Endometrial microvascular endothelial cells (primary cell): ENCODE measurements at regions not wholly inside any gene's neighbourhood (a gene's known extent, or its start where the extent isn't known, plus 50 kb on each side); places are given as distances from the start of the nearest gene placed in this dataset.

Experiments
- in situ Hi-C: cut with HindIII; loops from 2 replicates; pipeline ENCODE4 v1.10.0; 2017; ENCODE audit warnings: low sequenced_read_pairs, low pct_unique_long_range_greater_than_20kb; ENCODE audit errors: inconsistent ontology term

DNA sequence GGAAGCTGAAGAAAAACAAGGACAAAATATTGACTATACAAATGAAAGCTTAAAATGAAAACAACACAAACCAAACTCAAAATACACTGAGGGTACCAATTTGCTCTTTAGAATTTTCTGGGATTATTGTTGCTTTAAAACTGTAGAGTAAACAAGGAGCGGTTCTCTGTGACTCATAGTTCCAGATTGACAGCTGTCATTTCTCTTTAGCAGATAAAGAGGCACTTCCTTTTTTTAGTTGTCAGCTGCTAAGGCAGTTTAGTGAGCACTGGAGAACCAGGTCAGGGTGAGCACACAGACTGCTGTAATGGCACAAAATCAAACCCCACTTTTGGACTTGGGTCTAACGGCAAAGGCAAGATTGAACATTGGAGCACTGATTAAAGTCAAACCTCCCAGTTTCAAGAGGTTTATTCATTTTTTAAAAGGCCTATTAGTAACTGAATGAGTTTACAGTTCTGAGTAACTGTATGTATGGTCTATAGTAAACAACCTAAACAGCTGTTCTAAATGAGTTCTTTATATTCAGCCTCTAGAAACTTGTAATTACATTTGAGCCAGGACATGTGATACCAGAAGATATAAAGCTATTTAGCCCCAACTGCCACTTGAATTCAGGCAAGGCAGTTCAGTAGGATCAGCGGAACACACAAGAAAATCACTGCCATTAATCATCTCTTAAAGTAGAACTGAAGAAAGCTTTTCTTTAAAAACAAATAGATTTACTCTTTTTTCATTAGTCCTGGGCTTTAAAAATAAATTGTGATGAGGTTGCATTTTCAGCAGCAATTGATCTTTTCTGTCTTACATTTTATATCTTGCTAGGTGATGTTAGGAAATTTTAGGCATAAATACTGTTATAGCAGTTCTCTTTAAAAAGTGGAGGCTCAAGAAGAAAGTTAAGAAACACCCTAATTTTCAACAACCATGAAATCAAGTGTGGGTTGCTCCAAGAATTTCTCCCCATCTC, 71.7 kb upstream of the PRICKLE1 start:
- in situ Hi-C loops: no loop called here

DNA sequence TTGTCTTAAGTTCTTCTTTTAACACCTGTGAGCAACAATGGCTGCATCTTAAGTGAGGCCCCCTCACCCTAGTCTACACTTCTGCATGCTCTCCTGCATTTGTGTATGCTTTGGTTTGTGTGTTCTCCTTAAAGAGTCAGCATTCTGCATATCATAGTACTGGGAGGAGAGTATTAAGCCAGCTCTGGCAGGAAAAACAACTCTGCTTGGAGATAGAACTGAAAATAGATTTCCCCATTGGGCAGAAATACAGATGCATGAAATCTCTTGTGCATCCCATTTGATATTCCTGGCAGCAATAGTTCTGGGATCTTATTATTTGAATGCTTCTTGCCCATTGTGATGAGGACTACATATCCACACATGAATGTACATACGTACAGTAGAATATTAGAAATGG, 70.6 kb upstream of the PRICKLE1 start:
- in situ Hi-C loops: no loop called here

GRCh38 chr12:42652048-42652447, 62.5 kb upstream of the PRICKLE1 start:
- in situ Hi-C loops: no loop called here

DNA sequence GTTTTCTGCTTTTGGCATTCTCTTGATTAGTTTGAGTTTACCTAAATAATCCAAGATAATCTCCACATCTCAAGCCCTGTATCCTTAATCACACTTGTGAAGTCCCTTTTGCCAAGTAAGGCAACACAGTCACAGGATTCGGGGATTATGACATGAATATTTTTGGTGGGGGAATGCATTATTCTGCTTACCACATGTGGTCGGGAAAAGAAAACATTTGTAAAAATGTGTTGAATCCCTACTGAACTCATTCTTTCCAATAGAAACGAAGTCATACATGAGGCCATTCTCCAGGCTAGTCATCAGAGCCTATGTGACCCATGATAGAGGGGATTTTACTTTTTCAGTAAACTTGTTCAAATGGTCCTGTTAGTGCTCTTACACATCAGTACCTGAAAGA, 58.5 kb upstream of the PRICKLE1 start:
- in situ Hi-C loops: no loop called here

GRCh38 chr12:42643881-42644579, 54.5 kb upstream of the PRICKLE1 start:
- in situ Hi-C loops: no loop called here

DNA sequence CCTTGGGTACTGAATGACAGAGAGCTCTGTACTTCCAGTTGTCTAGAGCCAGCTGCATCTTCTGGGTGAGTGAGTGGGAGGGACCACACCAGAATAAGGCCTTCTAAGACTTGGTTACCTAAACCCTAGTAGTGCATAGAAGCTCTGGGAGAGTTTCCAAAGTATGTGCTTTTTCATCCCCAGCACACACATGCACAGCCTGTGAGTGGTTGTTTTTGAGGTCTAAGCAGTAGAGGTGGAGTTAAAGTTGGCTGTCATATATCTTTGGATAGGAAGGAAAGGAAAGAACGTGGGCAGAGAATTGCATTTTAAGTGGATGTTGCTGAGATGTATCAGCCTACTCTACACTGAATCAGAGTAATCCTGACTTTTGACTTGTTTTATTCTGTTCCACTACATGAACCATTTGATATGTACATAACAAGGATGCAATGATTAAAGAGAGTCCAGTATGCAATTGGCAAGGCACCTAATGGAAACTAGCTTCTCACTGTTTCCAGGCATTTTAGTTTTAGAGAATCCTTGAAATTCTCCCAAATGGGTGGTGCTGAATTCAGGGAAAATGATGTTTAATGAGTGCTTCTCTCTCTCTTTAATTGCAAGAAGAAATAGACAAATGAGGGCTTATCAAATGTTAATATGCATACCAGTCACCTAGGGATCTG, 51.8 kb upstream of the PRICKLE1 start:
- in situ Hi-C loops: no loop called here

DNA sequence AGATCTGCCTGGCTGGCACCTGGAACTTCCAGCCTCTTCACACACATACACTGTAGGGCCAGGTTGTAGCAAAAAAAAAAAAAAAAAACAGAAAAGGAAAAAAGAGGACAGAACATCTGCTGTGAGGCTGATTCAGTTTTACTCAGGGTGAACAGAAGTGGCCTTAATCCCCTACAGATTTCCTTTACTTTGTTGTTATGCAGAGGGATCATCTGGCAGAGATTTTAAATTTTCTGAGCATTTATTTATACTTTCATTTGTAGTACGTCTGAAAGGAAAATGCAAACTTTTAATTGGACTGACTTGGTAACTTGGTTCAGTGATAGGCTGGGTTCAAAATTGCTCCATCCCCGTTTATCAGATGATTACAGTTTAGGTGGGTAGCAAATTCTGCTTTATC, 50.8 kb upstream of the PRICKLE1 start:
- in situ Hi-C loops: no loop called here

DNA sequence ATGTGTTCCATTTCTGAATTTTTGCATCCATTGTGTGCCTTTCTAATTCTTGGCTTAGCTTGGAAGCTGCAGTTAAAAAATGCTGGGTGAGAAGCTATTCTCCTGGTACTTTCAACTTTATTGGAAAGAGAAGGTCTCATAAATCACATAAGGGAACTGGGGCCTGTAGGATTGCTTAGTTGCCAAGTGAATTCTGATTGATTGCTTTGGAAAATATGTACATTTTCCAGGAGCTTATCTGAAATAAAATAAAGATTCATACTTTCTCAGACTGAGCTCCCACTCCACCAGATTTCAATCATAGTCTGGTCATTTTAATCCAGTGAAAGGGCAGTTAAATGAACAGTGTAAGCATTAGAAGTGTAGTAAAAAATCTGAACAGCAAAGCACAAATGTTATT, 50.0 kb upstream of the PRICKLE1 start:
- in situ Hi-C loops: no loop called here
